Sigmoid colon (tissue), 6 donors: ENCODE measurements at regions not wholly inside any gene's neighbourhood (a gene's known extent, or its start where the extent isn't known, plus 50 kb on each side); places are given as distances from the start of the nearest gene placed in this dataset.

Source experiments
- DNase-seq: peaks from one replicate; pipeline ENCODE4 v3.0.0-alpha.2; 2019
- H3K27ac ChIP-seq, 4 donors: fragments of 200-600 bp; sonication (generic); one replicate each; pipeline ENCODE4 v1.5.1; 2016 to 2019; ENCODE audit warnings: mild to moderate bottlenecking in 1 of 4
- H3K27me3 ChIP-seq, 3 donors: fragments of 200-600 bp; sonication (generic); one replicate each; pipeline ENCODE4 v1.5.1; 2019; ENCODE audit warnings: mild to moderate bottlenecking in 1 of 3
- H3K36me3 ChIP-seq, 4 donors: fragments of 200-600 bp; sonication (generic); one replicate each; pipeline ENCODE4 v1.5.1; 2016 to 2019
- H3K4me1 ChIP-seq, 4 donors: fragments of 200-600 bp; sonication (generic); one replicate each; pipeline ENCODE4 v1.5.1; 2017 to 2019
- H3K4me3 ChIP-seq, 4 donors: fragments of 200-600 bp; sonication (generic); one replicate each; pipeline ENCODE4 v1.5.1; 2017 to 2019; ENCODE audit warnings: mild to moderate bottlenecking in 2 of 4, moderate library complexity in 1 of 4
- H3K9me3 ChIP-seq, 4 donors: fragments of 200-600 bp in 3 of 4; sonication (generic) in 3 of 4; one replicate each; pipeline versions ENCODE4 v1.5.1 to v1.6.1; 2013 to 2019
- CTCF ChIP-seq, 4 experiments: fragments of 450-650 bp in 3 of 4; fragments of 200-600 bp in 1 of 4; IDR thresholded peaks; one replicate each; pipeline ENCODE4 v1.5.1; 2016 to 2019; ENCODE audit warnings: antibody characterized with exemption in 4 of 4, mild to moderate bottlenecking in 3 of 4, moderate library complexity in 2 of 4
- EP300 ChIP-seq, 4 donors: sonication (generic); formaldehyde crosslinking; IDR thresholded peaks; one replicate each; pipeline ENCODE4 v1.6.1; 2017; ENCODE audit warnings: antibody characterized with exemption in 4 of 4
- POLR2A ChIP-seq, 2 donors: fragments of 450-650 bp; IDR thresholded peaks; one replicate each; pipeline ENCODE4 v1.6.1; 2016; ENCODE audit warnings: antibody characterized with exemption in 2 of 2, mild to moderate bottlenecking in 2 of 2, moderate library complexity in 2 of 2
- POLR2AphosphoS5 ChIP-seq, 4 donors: sonication (generic); formaldehyde crosslinking; IDR thresholded peaks; one replicate each; pipeline ENCODE4 v1.6.1; 2017; ENCODE audit warnings: antibody characterized with exemption in 4 of 4
- WGBS, 2 donors: extraction: QIAGEN DNeasy Blood & Tissue Kit; methylation state at CpG; one replicate each; pipeline ENCODE4 v1.1.7; 2013; 5-methylcytosine and 5-hydroxymethylcytosine counted together
- intact Hi-C: fragments of 100-400 bp; cut with DNase I; formaldehyde crosslinking; loops from one replicate; pipeline ENCODE4 v1.15.1; 2023
- donor health status: healthy with polysubstance abuse.
- donor health status: healthy.

- 72 to 80% methylated on average over 4 of the region's 4 CpGs for WGBS, 2 donors
- no peaks in the 10 kb centered on the region for H3K27me3 ChIP-seq
- no peaks in the 10 kb centered on the region for H3K36me3 ChIP-seq
- H3K4me3 ChIP-seq: no peak overlapping the region
- TF ChIP-seq EP300 (IDR thresholded peaks at IDR 0.05): no peak
- TF ChIP-seq POLR2AphosphoS5 (IDR thresholded peaks at IDR 0.05): no peak
- TF ChIP-seq CTCF (IDR thresholded peaks at IDR 0.05): no peak
- TF ChIP-seq POLR2A (IDR thresholded peaks at IDR 0.05): no peak
- no peak overlapping the region for H3K27ac ChIP-seq
- H3K4me1 ChIP-seq: no peaks in the 10 kb centered on the region
- DNase-seq: no peak
- no peaks in the 10 kb centered on the region for H3K9me3 ChIP-seq
- intact Hi-C loops: no loop called here
These were observed 592.9 kb downstream of the TFAP2B start for GRCh38 chr6:51411496-51412125.

GRCh38 chr6:51414361-51414760 lies 595.7 kb downstream of the TFAP2B start:
- WGBS, 2 donors: 83 to 86% methylated on average over 2 of the region's 2 CpGs
- H3K27me3 ChIP-seq: no peaks in the 10 kb centered on the region
- DNase-seq: no peak
- H3K4me1 ChIP-seq: no peaks in the 10 kb centered on the region
- no peak overlapping the region for H3K4me3 ChIP-seq
- intact Hi-C loops: no loop called here
- no peak overlapping the region for H3K27ac ChIP-seq
- TF ChIP-seq POLR2A (IDR thresholded peaks at IDR 0.05) (no peak), EP300 (IDR thresholded peaks at IDR 0.05) (no peak), CTCF (IDR thresholded peaks at IDR 0.05) (no peak), POLR2AphosphoS5 (IDR thresholded peaks at IDR 0.05) (no peak)
- no peaks in the 10 kb centered on the region for H3K36me3 ChIP-seq
- H3K9me3 ChIP-seq: no peaks in the 10 kb centered on the region

- WGBS, 2 donors: 86 to 96% methylated on average over 3 of the region's 3 CpGs
- Histone ChIP-seq H3K4me1 (no peaks in the 10 kb centered on the region), H3K36me3 (no peaks in the 10 kb centered on the region), H3K27me3 (no peaks in the 10 kb centered on the region), H3K4me3 (no peak overlapping the region), H3K9me3 (no peaks in the 10 kb centered on the region), H3K27ac (no peak overlapping the region)
- intact Hi-C loops: no loop called here
- TF ChIP-seq POLR2AphosphoS5 (IDR thresholded peaks at IDR 0.05): no peak
- TF ChIP-seq POLR2A (IDR thresholded peaks at IDR 0.05): no peak
- TF ChIP-seq EP300 (IDR thresholded peaks at IDR 0.05): no peak
- no peak for DNase-seq
These were observed 596.8 kb downstream of the TFAP2B start for GRCh38 chr6:51415501-51415900.

GRCh38 chr6:51429017-51429712 lies 610.5 kb downstream of the TFAP2B start:
- H3K4me3 ChIP-seq: no peak overlapping the region
- H3K27me3 ChIP-seq: no peaks in the 10 kb centered on the region
- no peak for DNase-seq
- H3K27ac ChIP-seq: no peak overlapping the region
- WGBS, 2 donors: 68 to 83% methylated on average over 7 of the region's 7 CpGs
- no peaks in the 10 kb centered on the region for H3K9me3 ChIP-seq
- no peak for TF ChIP-seq EP300 (IDR thresholded peaks at IDR 0.05)
- TF ChIP-seq CTCF (IDR thresholded peaks at IDR 0.05): no peak
- no peaks in the 10 kb centered on the region for H3K36me3 ChIP-seq
- no peaks in the 10 kb centered on the region for H3K4me1 ChIP-seq
- intact Hi-C loops: no loop called here

GRCh38 chr6:51430589-51430988 lies 611.9 kb downstream of the TFAP2B start:
- intact Hi-C loops: no loop called here
- Histone ChIP-seq H3K27me3 (no peaks in the 10 kb centered on the region), H3K4me3 (no peak overlapping the region), H3K4me1 (no peaks in the 10 kb centered on the region), H3K27ac (no peak overlapping the region), H3K9me3 (no peaks in the 10 kb centered on the region), H3K36me3 (no peaks in the 10 kb centered on the region)
- no peak for TF ChIP-seq POLR2A (IDR thresholded peaks at IDR 0.05)
- no peak for TF ChIP-seq CTCF (IDR thresholded peaks at IDR 0.05)
- no peak for TF ChIP-seq POLR2AphosphoS5 (IDR thresholded peaks at IDR 0.05)
- TF ChIP-seq EP300 (IDR thresholded peaks at IDR 0.05): no peak
- DNase-seq: no peak
- WGBS, 2 donors: 86 to 89% methylated on average over 2 of the region's 2 CpGs
